A673 (cell line): ENCODE measurements at regions not wholly inside any gene's neighbourhood (a gene's known extent, or its start where the extent isn't known, plus 50 kb on each side); places are given as distances from the start of the nearest gene placed in this dataset.
A peak's percentile ranks its signal among the peaks of the same experiment; 100 is the strongest.

ENCODE experiments used
- BruUV-seq: library from RNA; stranded (reverse); fragments of 400-500 nt; replicated peaks from 2 replicates; lab custom pipeline; 2021; lab: Mats Ljungman, UMichigan
- CTCF ChIA-PET: fragments of 300-600 bp; sonication (Branson Sonifier 250); formaldehyde crosslinking; loops from one replicate; lab custom pipeline; 2022; ENCODE audit warnings: antibody characterized with exemption; lab: Charles Lee
- POLR2A ChIA-PET: fragments of 300-600 bp; sonication (Branson Sonifier 250); formaldehyde crosslinking; loops from one replicate; lab custom pipeline; 2022; ENCODE audit warnings: antibody characterized with exemption; ENCODE audit not compliant: low non-redundant PET; lab: Charles Lee
- DNase-seq: peaks from one replicate; pipeline ENCODE4 v3.0.0-alpha.2; 2015; ENCODE audit warnings: low spot score
- H3K27ac ChIP-seq: fragments of 200-600 bp; sonication (generic); 2 replicates; pipeline ENCODE4 v1.5.1; 2016; ENCODE audit warnings: mixed run types, low read depth, mild to moderate bottlenecking, mixed read lengths, antibody characterized with exemption, low read length; ENCODE audit not compliant: poor library complexity, severe bottlenecking
- H3K27me3 ChIP-seq: fragments of 200-600 bp; sonication (generic); replicated peaks from 2 replicates; pipeline ENCODE4 v1.6.1; 2017; ENCODE audit warnings: mixed run types, low read depth, mild to moderate bottlenecking, mixed read lengths, antibody characterized with exemption, low read length; ENCODE audit not compliant: insufficient read depth, poor library complexity
- H3K36me3 ChIP-seq: fragments of 200-600 bp; sonication (generic); 2 replicates; pipeline ENCODE4 v1.6.1; 2016; ENCODE audit warnings: mixed run types, mild to moderate bottlenecking, mixed read lengths, antibody characterized with exemption, low read length; ENCODE audit not compliant: insufficient read depth, poor library complexity, severe bottlenecking
- H3K4me1 ChIP-seq: fragments of 200-600 bp; sonication (generic); 2 replicates; pipeline ENCODE4 v1.6.1; 2017; ENCODE audit warnings: mixed run types, mild to moderate bottlenecking, mixed read lengths, antibody characterized with exemption, low read length; ENCODE audit not compliant: insufficient read depth, poor library complexity, severe bottlenecking
- H3K4me3 ChIP-seq: fragments of 200-600 bp; sonication (generic); 2 replicates; pipeline ENCODE4 v1.5.1; 2016; ENCODE audit warnings: low read depth, mixed run types, mild to moderate bottlenecking, mixed read lengths, low read length; ENCODE audit not compliant: poor library complexity, severe bottlenecking
- H3K9me3 ChIP-seq: fragments of 200-600 bp; sonication (generic); 2 replicates; pipeline ENCODE4 v1.6.1; 2016; ENCODE audit warnings: mixed run types, low read depth, mild to moderate bottlenecking, mixed read lengths, antibody characterized with exemption, low read length; ENCODE audit not compliant: poor library complexity, severe bottlenecking
- CTCF ChIP-seq: fragments of 300-800, 200-600 bp; sonication (generic); conservative IDR thresholded peaks from 2 replicates; pipeline ENCODE4 v1.5.1; 2017; ENCODE audit warnings: low read depth, mild to moderate bottlenecking, antibody characterized with exemption, low read length, moderate library complexity, mixed read lengths
- EZH2 ChIP-seq: fragments of 200-600 bp; sonication (generic); IDR thresholded peaks from 2 replicates; pipeline ENCODE4 v1.6.1; 2017; ENCODE audit warnings: borderline replicate concordance, low read depth, mild to moderate bottlenecking, mixed read lengths, antibody characterized with exemption, low read length; ENCODE audit not compliant: poor library complexity, severe bottlenecking
- intact Hi-C: fragments of 100-400 bp; cut with micrococcal nuclease; formaldehyde crosslinking; loops from one replicate; pipeline ENCODE4 v1.10.0; 2022; ENCODE audit not compliant: unreplicated experiment

DNA sequence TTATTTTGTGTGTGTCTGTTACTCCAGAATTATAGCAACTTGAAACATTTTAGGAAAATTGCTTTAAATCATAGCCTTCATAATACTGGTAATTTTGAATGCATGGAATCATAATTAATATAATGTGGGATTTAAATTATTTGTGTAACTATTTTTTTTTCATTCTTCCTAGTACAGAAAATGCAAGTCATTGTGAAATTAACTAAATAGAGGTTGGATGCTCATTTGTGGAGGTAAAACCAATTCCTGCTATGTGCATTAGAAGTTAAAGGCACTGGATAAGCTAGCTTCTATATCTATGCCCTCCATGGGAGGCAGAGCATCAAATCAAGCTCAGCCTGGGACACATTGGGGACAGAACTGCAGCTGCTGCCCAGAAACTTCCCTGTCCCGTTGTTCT is 1048.5 kb upstream of the PABPC4L start:
- Histone ChIP-seq H3K36me3 (no peaks in the 10 kb centered on the region), H3K4me3 (no peak overlapping the region), H3K4me1 (peaks cover 6% of the 10 kb centered on the region), H3K9me3 (no peaks in the 10 kb centered on the region), H3K27ac (no peak overlapping the region), H3K27me3 (no peaks in the 10 kb centered on the region)
- no TSS peak for BruUV-seq
- intact Hi-C loops, result no loop called here
- POLR2A ChIA-PET, result no interaction called here
- CTCF ChIA-PET, result no interaction called here
- DNase-seq, result no peak
- TF ChIP-seq EZH2 (no peak), CTCF (no peak)

DNA sequence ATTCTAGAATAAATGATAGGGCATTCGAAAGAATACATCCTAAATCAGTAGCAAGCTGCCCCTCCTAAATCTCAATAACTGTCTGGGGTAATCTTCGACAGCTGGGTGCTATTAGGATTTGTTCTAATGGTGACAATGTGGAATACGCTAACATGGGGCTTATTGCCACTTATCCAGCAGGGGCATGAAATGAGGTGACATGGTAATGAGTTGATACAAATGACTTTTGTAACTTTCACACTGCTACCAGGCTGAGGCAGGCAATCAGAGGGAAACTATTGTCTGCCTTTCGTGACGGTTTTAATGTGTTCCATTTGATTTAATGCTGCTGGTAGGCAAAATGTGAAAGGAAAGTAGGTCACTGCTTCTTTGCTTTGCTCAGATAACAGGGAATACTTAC is 1047.4 kb upstream of the PABPC4L start:
- ChIA-PET POLR2A (no interaction called here), CTCF (no interaction called here)
- intact Hi-C loops, result no loop called here
- Histone ChIP-seq H3K27ac (no peak overlapping the region), H3K27me3 (no peaks in the 10 kb centered on the region), H3K36me3 (no peaks in the 10 kb centered on the region), H3K4me1 (peaks cover 6% of the 10 kb centered on the region), H3K4me3 (no peak overlapping the region), H3K9me3 (no peaks in the 10 kb centered on the region)
- no TSS peak for BruUV-seq
- peak; percentile 65 for DNase-seq
- TF ChIP-seq EZH2, result no peak
- no peak for TF ChIP-seq CTCF

DNA sequence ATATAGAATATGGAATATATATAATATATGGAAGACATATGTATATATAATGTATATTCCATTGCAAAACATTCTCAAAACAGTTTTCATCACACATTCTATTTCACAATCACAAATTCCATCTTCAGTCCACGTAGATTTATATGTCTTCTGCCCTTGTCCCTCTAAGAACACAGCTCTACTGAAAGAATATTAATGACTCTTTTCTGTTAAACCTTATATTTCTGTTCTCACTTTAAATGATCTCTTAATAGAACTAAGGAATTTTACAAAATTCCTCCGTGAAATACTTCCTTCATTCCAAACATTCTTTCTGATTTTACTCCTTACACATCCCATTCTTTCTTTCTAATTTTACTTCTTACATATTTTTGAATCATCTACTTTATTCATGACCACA is 1043.1 kb upstream of the PABPC4L start:
- ChIA-PET POLR2A (no interaction called here), CTCF (no interaction called here)
- Histone ChIP-seq H3K27ac (no peak overlapping the region), H3K27me3 (no peaks in the 10 kb centered on the region), H3K36me3 (no peaks in the 10 kb centered on the region), H3K4me1 (peaks cover 6% of the 10 kb centered on the region), H3K9me3 (no peaks in the 10 kb centered on the region), H3K4me3 (no peak overlapping the region)
- DNase-seq, result no peak
- intact Hi-C loops, result no loop called here
- no peak for TF ChIP-seq CTCF
- TF ChIP-seq EZH2, result no peak
- BruUV-seq, result no TSS peak
